ENCODE measurements at regions not wholly inside any gene's neighbourhood (a gene's known extent, or its start where the extent isn't known, plus 50 kb on each side); places are given as distances from the start of the nearest gene placed in this dataset.
"Not testable (repeated sequence)": the region's sequence is repeated elsewhere in the genome, so short reads cannot be mapped to it uniquely, and the experiment has no call there.

DNA sequence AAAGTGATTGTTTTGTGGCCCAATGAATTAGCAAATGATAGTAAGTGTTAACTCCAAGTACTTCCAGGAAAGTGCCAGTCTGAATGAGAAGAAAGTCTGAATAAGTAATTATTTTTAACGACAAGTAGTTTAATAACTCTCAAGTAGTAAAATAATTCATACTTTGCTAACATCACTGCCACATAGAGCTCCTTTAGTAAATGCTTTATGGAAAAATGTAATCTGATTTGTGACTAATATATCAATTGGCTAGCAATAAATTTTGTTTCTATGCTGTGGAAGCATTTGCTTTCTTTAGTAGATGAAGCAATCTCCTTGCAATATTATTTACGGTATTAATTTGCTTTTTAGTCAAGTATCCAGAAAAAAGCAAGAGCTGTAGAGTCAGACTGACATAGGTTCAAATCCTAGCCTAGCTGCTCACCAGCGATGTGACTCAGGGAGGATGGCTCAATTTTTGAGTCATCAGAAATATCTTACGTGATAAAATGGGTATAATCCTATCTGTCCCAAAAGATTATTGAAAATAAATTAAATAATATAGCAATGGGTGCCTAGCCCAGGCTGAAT is 329.3 kb downstream of the FGFR2 start:
- DNase-seq = no peak

DNA sequence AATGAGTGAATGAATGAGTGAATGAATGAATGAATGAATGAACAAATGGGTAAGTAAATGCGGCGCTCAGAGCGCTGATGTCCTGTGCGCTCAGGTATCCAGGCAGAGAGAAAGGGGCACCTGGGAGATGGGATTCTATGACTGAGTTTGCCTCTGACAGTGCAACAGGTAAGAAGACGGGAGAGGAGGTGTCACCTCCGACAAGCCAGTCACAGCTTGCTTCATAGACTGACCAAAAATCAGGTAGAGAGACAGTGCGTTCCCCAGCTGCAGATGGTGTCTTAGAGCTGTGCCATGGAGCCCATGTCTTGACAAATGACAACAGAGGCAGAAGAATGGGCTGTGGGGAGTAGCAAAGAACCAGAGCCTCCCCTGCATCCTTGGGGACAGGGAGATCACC is 327.3 kb downstream of the FGFR2 start:
- DNase-seq = no peak

DNA sequence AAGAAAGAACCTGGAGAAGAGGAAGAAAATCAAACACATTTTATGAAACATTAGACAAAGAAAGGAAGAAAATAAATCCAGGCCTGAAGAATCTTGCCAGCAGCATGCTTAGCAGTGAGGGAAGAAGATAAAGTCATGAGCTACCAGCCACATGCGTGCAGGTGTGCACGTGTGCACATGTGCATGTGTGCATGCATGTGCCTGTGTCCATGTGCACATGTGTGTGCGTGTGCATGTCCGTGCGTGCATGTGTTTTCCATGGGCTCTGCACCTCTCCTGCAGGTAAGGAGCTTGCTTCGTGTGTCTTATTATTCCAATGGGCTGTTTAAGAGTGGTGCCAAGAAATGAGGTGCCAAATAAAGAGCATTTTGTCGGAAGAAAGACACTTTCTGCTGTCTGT is 322.2 kb downstream of the FGFR2 start:
- DNase-seq = no peak

GRCh38 chr10:121276822-121277221 is 321.4 kb downstream of the FGFR2 start:
- no peak for DNase-seq

DNA sequence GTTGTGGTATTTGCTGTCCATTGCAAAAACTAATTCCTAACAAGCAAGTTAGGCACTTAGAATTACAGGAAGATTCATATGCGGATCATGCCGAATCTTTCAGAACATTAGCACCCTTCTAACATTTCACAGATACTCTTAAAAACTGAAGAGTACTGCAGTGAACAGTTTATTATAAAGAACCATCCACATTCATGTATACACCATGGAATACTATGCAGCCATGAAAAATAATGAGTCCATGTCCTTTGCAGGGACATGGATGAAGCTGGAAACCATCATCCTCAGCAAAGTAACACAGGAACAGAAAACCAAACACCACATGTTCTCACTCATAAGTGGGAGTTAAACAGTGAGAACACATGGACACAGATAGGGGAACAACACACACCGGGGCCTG is 319.9 kb downstream of the FGFR2 start:
- DNase-seq = not testable (repeated sequence)

GRCh38 chr10:121281576-121281975 is 316.7 kb downstream of the FGFR2 start:
- DNase-seq = no peak

DNA sequence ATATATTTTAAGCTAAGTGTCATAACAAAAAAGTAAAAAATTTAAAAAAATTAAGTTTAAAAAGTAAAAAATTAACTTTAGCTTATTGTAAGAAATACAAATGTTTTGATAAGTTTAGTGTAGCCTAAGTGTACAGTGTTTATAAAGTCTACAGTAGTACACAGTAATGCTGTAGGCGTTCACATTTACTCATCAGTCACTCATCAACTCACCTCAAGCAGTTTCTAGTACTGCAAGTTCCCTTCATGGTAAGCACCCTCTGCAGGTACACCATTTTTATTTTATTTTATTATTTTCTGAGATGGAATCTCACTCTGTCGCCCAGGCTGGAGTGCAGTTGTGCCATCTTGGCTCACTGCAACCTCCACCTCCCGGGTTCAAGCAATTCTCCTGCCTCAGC is 316.0 kb downstream of the FGFR2 start:
- no peak for DNase-seq

GRCh38 chr10:121282797-121283515 is 315.3 kb downstream of the FGFR2 start:
- DNase-seq = no peak

DNA sequence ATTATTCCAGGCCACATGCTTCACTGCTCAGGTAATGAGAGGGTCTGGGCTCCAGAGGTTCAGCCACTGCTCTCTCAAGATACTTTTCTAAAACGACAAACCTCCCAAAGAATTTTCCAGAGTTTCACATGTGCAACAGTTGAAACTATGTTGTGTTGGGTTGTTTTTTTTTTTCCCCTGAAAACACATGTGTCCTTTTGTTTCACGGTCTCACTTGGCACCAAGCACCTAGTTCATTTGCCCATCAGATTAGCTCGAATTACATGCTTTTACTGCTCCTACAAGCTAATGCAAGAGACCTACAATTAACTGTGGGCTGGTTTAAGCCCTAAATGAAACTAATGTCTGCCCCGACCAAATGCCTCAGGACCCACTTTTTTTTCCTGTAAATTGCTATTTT is 313.3 kb downstream of the FGFR2 start:
- DNase-seq = peak; percentile 70 to 77

DNA sequence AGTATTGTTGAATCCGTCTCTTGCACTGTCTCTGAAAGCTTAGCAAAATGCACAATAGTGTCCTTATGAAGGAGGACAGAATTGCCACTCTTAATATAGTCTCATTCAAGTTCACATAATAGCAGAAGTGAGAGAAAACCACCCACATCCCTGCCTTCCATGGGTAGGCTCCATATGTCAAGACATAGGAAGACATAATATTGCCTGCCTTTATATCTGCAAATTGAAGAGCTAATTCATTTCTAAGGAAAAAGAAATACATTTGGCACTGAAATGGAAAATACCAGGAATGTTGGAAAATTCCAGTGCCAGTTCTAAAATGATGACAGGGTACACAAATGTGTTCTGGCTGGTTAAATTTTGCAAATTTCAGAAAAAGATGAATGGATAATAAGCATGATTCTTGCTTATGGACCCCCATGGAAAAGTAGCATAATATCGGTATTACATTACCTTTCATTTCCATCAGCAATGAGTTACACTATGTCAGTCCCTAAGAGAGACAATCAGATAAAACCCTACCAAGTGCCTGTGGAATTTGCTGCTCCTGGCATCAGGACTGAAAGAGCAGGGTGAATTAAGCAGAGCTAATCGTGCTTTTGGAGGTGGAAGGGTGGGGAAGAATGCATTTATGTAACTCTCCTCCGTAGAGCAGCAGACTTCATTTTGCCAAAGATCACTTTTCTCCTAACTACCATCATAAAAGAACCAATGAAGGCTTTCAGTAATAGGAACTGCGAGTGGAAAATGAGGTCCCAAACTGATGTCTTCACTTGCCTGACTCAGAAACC is 312.6 kb downstream of the FGFR2 start:
- no peak for DNase-seq

DNA sequence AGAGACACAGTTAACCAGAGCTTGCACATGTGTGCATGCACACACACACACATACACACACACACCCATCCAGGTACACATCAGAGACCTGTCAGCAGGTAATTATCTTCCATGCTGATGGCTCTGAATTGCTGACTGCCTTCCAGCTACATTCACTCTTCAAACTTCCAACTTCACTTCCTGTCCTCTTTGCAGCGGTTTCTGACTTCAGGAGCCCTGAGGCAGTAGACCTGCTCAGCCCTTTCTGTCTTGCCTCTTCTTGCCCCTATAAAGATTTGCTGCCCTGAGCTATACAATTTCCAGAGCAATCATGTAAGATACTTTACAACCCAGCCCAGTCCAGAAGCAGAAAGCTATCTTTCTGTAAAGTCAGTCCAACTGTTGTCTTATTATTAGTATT is 310.2 kb downstream of the FGFR2 start:
- no peak for DNase-seq

DNA sequence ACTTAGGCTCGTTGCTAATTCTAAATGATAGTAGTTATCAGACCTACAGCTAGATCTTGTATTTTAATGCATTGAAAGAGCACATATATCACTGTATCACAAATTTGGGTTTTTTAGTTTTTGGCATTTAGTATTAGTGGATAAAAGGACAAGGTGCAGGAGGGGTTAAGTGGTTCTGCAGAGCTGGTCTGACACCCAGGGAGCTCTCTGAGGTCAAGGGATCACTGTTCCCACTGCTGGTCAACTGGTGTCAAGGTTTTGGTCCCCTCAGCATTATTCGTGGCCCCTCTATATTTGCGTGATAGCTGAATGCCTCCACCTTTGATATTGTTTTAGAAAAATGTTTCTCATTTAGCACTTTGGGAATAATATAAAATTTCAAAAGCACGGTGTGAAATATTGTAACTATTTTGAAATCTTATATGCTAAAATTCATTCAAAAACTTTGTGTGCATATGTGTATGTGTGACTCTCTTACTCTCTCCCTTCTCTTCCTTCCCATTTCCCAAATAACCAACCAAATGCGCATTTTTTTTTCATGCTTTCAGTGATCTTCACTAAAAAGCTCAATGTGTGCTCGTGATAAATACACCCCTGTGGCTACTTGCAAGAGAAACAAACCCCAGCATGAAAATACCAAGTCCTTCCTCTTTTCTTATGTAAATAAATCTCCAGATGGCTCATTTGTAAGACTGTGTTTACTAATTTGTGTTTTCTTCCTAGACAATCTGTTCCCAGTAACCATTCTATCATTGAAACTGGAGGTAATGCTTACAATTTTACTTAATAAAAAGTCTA is 309.2 kb downstream of the FGFR2 start:
- DNase-seq = no peak

GRCh38 chr10:121289800-121290199 is 308.4 kb downstream of the FGFR2 start:
- DNase-seq = no peak

DNA sequence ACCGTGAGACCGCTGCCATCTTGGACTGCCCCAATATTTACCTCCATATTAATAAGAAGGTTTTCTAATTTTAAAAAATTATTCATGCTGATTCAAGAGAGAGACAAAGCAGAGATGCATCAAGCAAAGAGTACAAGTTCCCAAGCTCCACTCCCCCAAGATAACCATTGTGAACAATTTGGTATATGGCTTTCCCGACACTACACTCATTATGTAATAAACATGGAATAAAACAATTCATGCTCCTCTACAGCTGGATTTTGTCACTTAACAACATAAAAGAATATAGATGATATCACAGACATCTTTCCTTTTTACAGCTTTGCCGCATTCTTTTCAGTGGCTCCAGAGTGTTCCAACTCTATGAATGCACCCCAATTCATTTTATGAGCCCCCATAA is 307.6 kb downstream of the FGFR2 start:
- DNase-seq = no peak

GRCh38 chr10:121291376-121291775 is 306.9 kb downstream of the FGFR2 start:
- DNase-seq = no peak

DNA sequence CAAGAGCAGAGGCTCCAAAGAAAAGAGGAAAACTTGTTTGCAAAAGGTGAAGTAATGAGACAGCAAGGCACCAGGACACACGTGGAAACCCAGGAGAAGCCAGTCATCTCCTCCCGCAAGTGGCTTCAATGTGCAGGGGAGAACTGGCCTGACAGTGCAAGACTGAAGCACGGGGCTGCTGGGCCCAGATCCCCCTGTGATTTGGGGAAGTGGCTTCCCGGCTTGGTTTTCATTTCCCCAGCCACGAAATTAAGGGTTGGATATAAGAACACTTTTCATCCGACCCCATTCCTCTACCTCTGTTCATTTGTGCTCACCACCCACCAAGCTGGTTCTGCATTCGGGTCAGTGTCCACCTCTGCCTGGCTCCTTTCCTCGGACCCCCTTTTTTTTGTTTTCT is 306.4 kb downstream of the FGFR2 start:
- no peak for DNase-seq

DNA sequence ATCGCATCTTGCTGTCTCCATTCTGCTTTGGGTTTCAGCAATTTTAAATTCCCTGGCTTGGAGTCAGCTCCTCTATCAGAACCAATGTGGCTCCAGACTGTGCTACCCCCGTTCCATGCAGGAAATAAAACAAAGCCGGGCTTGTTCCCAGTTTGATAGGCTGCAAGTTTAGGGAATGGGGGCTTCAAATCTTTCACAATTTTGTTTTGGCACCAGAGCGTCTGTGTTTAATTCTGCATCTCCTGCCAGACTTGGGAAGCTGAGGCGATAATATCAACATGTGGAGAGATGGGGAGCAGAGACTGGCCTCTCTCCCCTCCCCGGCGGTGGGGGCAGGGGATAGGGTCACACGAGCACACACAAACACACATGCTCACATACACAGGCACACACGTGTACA is 305.9 kb downstream of the FGFR2 start:
- peak; percentile 59 to 72 for DNase-seq

GRCh38 chr10:121293110-121293509 is 305.1 kb downstream of the FGFR2 start:
- DNase-seq = no peak

- no peak for DNase-seq
Observed at GRCh38 chr10:121294630-121295029, 303.6 kb downstream of the FGFR2 start.

DNA sequence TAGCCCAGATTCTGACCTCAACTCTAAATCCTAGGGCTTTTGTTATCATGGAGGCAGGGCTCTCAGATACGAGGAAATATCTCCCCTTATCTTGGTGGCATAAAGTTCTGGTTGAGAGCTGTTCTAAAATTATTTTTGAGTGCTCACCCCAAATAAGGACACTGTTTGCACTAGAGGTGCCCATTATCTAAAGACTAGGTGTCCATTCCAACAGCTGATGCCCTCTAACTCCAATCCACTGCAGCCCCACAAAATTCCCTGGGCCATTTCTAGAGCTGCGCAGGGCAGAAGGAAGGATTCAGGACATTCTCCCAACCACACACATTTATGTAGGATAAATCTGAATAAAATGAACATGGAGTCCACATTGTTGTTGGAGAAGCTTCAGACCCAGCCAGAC is 301.9 kb downstream of the FGFR2 start:
- no peak for DNase-seq

GRCh38 chr10:121296881-121297585 is 301.2 kb downstream of the FGFR2 start:
- no peak for DNase-seq

DNA sequence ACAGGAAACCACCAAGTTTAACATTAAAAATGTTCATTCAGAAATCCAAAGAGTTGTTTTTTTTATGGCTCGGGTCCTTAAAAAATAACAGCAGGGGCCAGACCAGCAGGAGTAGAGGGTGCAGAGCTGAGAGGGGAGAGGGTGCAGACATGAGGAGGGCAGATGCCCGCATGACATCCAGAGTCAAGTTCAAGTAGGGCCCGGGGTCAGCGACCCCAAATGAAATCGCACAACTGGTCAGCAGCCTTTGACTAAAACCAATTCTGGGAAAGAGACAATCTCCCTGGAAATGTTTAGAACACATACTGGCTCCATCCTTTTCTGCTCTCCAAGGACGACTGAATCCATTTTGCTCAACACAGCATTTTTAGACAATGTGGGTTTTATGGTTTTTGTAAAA is 297.5 kb downstream of the FGFR2 start:
- DNase-seq = no peak

Measured in right lung (tissue), 2 donors.